HG03025 (cell line): ENCODE measurements at regions not wholly inside any gene's neighbourhood (a gene's known extent, or its start where the extent isn't known, plus 50 kb on each side); places are given as distances from the start of the nearest gene placed in this dataset.

Experiments
- ATAC-seq: cut with Tn5 transposase; IDR thresholded peaks from one replicate; pipeline ENCODE4 v1.9.1; 2021; ENCODE audit warnings: mild to moderate bottlenecking, moderate library complexity; ENCODE audit not compliant: unreplicated experiment, low FRiP score

- no peak for ATAC-seq
These were observed 321.0 kb upstream of the HS6ST1 start for GRCh38 chr2:128639693-128640092.

GRCh38 chr2:128640166-128640844, 321.6 kb upstream of the HS6ST1 start:
- no peak for ATAC-seq

- ATAC-seq = no peak
These were observed 322.2 kb upstream of the HS6ST1 start for GRCh38 chr2:128640845-128641360.

GRCh38 chr2:128641421-128642080, 322.9 kb upstream of the HS6ST1 start:
- no peak for ATAC-seq

- ATAC-seq = no peak
These were observed 323.6 kb upstream of the HS6ST1 start for GRCh38 chr2:128642316-128642715.

DNA sequence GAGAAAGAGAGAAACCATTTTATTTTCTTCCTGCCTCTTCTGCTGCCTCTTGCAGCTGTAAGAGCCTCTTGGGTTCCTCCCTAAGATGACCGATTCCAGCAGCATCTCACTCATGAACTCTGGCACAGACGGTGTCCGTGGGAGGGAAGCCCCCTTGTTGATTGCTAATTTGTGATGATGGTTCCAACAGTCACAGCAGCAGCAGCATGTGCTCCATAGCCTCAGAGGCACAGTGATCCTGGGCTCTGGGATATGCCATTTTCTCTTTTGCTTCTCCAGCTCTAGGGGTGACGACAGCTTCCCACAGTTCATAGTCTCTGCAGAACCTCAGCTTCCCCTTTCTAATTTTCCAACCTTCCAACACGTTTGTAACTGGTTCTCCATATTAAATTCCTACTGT, 324.2 kb upstream of the HS6ST1 start:
- no peak for ATAC-seq

DNA sequence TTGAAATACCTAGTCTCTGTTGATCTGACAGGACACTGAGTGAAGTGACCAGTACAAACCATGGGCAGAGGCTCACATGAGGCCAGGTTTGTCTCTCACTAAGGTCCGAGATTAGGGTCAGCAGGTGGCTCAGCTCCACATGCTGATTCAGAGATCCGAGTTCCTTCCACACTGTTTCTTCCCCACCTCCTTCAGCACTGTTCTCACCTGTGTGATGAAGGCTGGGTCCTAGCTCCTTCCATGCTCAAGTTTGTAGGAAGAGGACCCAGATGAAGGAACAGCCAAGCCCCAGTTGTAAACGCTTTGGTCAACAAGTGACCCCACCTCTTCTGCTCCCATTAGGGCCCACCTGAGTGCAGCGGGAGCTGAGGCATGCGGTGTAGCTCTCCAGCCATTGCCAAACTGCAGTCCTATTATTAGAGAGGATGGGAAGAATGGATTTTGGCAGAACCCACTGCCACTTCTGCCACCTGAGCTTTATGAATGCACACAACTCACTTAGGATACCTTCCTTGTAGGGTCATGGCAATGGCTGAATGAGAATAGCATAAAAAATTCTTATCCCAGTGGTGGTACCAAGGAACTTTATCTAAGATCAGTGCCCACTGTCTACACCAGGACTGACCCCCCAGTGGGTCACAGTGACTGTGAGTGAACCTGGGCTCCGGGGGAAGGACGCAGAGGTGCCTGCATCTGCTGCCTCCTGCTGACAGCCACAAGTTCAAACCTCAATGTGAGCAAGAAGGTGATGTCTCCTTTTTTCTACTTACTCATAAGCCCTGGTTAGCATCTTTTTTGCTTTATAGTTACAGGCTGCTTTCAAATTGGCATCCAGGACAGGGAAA, 324.8 kb upstream of the HS6ST1 start:
- ATAC-seq = no peak

DNA sequence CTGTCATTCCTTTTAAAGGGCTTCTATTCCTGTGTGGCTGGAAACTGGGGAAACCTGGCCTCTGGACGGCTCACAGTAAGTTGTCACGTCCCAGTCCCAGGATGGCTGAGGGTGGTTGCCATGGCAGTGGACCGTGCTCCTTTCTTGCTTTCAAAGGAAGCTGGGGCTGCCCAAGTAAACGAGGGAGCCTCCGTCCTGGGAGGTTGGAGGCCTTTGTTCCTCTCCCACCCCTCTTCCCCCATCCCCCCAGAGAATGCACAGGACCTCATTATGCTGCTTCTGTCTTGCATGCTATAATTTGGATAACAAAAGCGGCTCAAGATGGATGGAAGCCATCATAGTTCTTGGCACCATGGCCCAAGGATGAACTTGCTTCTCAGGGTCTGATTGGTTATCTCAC, 325.5 kb upstream of the HS6ST1 start:
- no peak for ATAC-seq

DNA sequence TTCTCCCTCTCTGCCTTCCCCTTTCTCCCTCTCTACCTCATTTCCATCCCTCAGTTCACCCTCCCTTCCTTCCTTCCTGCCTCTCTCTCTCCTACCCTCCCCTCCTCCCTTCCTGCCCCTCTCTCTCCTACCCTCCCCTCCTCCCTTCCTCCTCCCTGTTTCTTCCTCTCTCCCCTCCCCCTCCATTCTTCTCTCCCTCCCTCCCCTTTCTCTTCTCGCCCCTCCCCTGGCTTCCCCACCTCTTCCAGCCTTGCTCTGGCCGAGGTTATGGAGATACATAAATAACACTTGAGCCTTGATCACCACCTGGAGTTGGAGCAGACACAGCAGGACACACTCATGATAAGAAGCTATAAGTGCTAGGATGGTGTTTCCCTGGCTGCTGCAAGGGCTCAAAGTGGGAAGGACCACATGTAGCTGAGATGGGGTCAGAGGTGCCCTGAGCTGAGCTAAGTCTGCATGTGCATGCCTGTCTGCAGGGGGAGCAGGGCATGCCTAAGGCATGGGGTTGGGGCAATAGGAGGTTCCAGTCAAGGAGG, 326.1 kb upstream of the HS6ST1 start:
- ATAC-seq = no peak

DNA sequence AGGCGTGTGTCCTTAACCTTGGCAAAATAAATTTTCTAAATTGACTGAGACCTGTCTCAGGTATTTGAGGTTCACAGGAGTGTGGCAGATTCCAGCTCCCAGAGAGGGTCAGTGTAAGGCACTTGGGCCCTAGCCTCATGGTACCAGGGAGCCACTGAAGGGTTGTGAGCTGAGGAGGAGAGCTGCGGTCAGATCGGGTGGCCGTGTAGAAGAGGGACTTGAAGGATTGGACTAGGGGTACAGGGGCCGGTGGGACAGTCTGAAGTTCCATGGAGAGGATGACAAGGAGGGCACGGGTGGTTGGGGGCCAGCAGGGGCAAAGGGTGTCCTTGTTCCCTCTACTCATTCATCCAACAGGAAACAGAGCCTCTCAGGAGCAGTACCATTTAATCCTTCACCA, 327.0 kb upstream of the HS6ST1 start:
- ATAC-seq = no peak

DNA sequence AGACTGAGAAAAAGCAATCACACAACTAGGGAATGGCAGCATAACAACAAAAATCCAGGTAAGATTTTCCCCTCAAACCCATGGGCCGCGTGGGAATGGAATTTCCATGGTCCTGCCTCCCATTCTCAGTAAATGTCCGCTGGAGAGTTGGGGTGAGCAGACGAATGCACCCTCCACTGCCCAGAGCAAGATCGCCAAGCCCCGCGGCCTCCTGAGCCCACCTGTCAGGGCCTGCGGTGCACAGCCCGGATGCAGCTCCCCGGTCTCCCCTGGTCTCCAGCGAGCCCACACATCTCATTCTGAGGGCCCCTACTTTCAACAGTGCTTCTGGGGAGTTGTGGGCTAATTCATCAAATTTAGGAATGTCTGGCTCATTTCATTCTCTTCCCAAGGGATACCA, 327.4 kb upstream of the HS6ST1 start:
- ATAC-seq = no peak

DNA sequence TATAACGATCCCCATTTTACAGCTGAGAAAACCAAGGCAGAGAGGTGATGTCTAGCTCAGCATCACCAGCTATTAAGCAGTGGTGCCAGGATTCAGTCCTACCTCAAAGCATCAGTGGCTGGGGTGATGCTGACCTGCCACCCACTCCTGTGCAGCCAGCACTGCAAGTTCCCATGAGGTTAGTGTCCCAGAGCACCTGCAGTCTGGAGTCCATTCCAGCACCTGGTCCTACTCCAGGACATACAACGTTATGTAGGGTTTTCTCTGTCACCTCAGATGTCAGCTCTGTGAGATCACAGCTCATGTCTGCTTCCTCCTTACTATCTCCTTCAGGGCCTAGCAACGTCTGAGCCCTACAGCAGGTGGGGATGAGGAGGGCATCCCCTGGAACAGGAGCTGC, 328.0 kb upstream of the HS6ST1 start:
- no peak for ATAC-seq

DNA sequence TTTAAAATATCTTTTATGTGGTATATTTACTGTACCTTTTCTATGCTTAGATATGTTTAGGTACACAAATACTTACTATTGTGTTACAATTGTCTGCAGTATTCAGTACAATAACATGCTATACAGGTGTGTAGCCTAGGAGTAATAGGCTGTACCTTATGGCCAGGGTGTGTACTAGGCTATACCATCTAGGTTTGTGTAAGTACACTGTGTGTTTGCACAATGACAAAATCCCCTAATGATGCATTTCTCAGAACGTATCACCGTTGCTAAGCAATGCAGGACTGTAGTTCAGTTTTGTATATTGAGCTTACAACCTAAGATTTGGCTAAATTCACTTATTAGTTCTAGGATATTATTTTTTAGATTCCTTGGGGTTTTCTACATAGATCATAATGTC, 332.3 kb upstream of the HS6ST1 start:
- no peak for ATAC-seq

- ATAC-seq = no peak
These were observed 335.7 kb upstream of the HS6ST1 start for GRCh38 chr2:128654408-128654807.

DNA sequence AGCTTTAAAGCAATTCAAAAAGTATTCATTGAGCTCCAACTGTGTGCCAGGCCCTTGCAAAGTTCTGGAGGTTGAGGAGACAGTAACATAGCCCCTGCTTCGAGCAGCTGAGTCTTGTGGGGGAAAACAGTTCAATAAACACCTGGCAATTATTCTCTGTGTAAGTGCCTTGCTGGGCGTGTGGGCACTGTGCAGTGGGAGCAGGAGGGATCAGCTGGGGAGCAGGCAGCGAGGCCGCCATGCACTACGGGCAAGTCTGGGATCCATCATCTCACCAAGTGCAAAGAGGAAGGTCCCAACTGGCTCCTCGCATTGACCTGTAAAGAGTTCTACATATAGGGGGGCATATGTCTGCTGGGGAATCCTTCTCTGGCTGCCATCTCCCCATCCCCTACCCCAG, 342.2 kb upstream of the HS6ST1 start:
- no peak for ATAC-seq

DNA sequence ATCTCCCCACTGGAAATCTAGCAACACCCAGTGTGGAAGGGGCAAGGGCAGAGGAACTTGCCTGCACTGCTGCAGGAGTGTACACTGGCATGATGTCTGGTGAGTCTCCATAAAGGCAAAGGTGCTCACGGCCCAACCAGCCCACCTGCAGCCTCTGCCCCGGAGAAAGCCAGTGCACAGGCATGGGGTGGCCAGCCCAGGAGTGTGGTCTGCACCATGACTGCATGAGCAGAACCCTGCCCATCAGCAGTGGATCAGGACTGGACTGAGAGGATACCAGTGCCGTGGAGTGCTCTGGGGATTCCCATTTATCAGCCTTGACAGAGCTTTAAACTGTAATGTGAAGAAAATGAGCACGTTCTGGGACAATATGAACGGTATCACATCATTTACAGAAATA, 342.6 kb upstream of the HS6ST1 start:
- ATAC-seq = no peak

DNA sequence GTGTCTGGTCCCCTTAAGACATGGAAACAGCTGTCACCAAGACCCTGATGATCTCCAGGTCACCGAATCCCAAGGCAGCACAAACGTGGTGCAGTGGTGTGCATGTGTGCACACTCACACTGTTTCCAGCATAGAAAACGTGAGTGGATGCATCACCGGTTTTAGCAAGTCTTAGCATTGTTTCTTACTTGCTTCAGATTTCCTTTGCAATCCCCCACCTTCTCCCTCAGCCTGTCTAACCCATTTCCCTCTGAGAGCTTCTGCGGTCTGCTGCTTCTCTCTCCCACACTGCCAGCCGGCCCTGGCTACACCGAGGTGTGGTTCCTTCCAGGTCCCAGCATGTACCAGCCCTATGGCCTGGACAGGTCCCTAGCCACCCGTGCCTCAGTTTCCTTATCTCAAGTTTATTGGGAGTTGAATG, 343.4 kb upstream of the HS6ST1 start:
- ATAC-seq = no peak

DNA sequence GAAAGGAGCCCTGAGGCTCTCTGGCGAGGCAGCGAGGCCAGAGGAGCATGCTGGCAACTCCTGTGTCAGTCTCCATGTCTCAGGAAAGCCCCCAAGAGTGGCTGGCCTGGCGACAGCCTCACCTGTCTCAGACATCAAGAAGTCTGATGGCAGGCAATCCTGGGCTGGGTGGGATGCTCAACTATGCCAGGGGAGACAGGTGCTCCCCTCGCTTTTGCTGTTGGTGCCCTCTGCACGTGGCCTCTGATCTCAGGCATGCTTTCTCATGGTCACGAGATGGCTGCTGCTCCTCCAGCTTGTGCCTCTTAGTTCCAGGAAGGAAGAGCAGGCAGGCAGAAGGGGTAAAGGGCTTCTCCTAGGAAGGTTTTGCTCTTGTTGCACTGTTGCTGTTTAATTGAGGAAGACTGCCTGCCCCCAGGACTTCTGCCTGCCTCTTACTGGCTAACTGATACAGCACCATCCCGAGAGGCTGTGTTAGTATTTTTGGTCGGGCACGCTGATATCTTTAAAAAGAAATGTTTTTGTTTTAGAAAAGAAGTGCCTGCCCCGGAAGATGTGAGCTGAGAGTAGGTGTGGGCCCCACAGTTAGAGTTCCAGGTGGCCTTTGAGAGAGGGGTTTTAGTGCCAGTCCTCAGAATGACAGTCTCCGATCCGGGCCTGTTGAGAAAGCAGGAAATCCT, 344.8 kb upstream of the HS6ST1 start:
- no peak for ATAC-seq

DNA sequence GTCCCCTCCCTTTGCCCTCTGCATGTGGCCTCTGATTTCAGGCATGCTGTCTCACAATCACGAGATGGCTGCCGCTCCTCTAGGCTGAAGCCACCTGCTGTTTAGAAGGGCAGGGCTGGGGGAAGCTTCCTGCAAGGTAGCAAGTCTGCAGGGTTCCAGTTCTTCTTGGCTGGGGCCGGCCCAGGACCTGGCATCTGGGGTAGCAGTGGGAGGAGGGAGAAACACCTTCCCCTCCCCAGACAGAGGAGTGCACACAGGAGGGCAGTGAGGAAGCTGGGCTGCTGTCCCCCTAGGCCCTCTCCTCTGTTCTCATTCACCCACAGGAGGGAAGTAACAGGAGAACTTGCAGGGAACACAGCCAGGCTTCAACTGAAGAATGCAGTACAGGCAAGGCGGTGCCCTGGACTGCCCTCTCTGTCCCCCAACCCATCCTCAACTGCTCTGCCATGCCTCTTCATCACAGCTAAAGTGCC, 345.9 kb upstream of the HS6ST1 start:
- no peak for ATAC-seq

DNA sequence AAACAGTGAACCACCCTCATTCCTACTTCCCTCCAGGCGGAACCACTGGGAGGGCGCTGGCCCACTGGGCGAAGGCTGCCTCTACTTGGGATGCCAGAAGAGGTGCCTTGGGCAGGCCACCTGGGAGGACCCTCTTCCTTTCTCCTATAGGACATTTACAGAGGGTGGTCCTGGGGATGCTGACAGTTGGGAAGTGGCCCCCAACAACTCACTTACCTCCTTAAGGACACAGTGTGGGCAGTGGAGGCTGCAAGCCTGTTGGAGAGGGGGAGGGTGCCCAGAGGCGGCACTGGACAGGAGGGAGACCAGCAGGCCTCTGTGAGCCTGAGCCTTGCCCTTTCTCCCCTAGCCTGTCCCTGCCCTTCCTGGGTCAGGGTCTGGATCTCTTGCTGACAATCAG, 346.4 kb upstream of the HS6ST1 start:
- ATAC-seq = no peak
